Kidney tubule cell (primary cell): ENCODE measurements at regions not wholly inside any gene's neighbourhood (a gene's known extent, or its start where the extent isn't known, plus 50 kb on each side); places are given as distances from the start of the nearest gene placed in this dataset.
"Not testable (repeated sequence)": the region's sequence is repeated elsewhere in the genome, so short reads cannot be mapped to it uniquely, and the experiment has no call there.

Experiments used
- DNase-seq: peaks from one replicate; pipeline ENCODE4 v3.0.0-alpha.2; 2018; ENCODE audit warnings: low spot score

DNA sequence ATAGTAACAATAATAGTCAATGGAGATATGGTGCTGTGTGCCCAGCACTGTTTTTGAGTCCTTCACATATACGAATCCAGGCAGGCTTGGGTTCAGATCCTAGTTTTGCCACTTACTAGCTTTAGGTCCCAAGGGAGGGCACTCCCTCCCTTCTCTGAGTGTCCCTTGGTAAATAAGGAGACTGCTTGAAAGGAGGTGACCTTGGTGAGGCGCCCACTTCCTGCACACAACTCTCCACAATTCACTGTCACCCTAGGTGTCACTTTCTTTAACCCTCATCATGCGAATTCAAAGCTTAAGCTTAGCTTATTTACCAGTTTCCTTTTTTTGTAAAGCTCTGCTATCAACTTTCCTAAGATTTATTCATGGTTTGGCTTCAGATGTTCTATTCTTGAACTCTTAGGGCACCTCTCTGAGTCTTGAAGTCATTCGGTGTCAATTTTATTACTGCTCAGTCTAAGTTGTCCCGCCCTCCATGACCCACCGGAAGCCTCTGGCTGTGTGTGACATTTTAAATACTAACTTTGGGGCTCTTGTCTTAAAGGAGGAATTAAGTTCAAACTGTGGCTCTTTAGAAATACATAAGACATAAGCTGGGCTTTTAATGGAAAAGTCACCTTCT is 170.7 kb upstream of the ZNF618 start:
- DNase-seq: no peak

DNA sequence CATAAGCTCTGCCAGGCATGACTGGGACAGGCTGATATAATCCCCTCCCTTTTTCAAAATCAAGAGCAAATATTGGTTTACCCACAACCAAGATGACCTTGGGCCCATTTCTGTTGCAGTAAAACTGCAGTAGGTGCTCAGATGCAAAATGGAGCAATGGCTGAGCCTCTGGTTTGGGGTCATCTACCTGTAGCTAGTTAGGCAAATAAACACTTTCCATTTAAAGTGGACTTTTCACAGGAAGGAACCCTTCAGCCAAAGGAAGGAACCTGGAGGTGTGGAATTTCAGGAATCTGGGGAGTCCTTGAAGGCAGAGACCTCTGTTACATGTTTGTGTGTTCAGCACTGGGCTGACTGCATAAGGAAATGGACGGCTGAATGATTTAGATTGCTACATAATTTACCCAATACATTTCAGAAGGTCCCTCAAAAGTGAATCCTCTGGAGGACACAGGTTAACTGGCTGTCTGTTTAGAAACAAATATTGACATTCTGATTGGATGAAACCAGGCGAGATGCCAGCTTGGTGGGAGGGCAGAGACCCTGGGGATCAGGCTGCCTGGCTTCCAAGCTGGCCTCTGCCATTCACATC is 170.1 kb upstream of the ZNF618 start:
- DNase-seq: peak; percentile 71

DNA sequence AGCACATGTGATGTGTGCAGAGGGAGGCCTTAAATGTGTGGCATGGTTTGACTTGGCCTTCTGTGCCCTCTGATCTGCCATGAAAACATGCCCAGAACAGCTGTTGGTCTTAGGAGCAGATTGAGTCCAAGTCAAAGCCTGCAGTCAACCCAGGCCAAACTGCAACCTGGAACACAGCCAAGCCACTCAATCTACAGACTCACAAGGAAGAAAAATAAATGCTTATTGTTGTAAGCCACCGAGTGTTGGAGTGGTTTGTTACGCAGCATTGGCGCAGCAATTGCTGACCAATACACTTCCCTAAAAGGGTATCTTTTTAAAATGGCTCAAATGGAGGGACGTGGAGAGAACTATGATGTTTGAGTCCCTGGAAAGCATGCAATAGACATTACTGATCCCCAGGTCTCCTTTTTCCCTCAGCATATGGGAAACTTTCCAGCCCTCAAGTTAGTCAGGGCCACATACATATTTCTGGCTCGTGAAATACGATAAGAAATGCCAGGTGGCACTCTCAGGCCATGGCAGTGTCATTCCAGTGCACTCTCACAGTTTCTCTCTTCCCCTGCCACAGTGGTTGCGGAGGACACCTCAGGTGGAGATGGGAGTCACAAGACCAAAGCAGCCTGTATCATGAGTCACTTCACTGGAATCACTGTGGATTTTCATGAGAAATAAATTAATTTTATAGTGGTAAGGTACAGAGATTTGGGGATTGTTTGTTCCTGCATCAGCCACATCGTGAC is 168.0 kb upstream of the ZNF618 start:
- DNase-seq: peak; percentile 32

DNA sequence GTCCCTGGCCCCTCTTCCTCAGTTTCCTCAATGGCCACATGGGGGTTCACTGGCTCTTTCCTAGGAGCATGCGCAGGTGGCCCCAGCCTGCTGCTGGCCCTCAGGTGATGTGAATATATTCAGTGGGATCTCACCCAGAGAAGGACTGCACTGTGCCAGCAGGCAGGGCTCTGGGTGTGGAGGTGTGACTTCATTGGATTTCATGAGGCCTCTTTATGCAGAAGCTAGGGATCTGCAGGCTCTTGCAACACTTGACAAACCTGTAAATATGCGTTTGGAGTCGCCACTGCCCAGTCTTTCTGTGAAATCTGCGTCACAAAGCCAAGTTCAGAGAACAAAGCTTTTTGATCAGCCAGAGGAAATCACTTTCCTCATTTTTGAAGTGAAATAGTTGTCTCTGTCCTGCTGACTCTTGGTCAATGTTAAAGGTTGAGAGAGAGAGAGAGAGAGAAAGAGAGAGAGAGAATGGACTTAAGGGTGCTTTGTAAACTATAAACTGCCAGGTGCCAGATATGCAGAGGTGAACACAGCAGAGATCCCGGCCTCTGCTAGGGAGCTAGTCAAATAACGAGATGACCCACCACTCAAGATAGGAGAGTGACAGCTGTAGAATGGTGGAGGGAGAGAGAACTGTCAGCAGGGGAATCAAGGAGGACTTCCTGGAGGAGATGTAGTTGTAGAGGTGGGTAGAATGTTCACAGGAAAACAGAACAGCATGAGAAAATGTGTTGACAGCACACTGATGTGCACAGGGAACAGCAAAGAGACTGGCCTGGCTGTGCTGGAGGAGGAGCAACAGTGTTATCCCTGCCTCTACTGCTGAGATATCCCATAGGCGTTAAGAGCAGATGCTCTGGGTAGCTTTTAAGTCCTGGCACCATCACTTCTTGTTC is 167.0 kb upstream of the ZNF618 start:
- DNase-seq: peak; percentile 5

DNA sequence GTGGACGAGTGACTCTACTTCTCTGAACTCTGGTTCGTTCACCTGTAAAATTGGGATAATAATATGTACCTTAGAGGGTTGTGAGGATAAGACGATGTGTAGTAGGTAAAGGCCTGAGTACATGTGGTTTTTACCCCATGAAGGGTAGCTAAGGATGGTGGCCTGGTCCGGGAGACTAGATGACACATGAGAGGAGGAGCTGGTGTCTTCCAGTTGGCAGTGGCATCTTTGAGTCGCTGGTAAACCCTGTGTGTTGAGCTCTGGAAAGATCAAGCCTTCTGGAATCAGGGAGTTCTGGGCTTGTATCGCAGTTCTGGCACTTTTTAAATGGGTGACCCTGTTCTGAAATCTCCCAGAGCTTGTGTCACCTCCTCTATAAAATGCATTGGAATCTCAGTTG is 166.4 kb upstream of the ZNF618 start:
- no peak for DNase-seq

DNA sequence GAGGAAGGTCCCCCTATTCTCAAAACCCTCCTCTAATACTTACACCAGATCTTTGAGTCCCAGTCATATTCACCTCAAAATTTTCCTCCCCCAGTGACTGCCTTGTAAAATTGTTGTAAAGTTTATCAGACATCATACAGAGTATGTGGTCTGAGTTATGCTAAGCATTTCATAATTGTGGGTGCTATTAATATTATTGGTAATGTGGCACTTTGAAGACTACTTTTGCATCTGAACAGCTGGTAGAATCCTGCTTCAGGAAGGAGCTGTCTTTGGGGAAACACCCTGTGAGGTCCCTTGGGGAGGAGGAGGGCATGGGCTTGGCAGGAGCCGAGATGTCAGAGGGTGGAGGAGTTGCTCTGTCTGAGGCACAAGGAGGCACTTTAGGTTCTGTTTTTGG is 164.9 kb upstream of the ZNF618 start:
- no peak for DNase-seq

DNA sequence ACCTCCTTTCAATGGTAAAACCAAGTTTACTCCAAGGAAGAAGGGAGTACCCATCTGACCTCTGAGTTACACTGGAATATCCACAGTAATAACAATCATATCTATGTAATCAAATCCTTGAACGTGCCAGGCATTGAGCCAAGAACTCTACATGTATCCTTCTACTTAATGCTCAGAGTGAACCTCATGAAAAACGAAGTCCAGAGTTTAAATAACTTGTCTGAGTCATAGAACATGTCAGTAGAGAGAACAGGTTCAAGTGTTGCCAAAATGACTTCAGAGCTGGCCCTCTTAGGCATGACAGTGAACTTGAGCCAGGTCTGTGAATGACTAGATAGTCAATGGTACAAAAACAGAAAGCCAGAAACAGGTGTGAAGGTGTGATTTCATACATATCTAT is 164.1 kb upstream of the ZNF618 start:
- DNase-seq: peak; percentile 32

DNA sequence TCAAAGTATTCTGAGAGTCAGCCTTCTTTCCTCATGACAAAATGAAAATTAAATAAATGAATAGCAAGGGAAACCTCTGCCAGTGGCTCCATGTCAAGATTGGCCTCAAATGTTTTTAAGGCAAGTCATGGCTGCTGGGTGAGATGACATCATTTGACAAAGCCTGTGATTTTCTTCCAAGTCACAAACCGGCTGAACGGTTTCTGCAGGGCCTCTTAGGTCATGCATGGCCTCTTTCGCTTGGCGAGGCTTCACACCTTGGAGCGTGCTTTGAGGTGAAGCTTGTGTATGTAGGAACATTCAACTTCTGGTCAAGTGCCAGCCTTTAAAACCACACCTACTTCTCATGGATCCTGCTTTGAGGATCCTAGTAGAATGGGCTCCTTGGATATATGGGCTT is 161.0 kb upstream of the ZNF618 start:
- peak; percentile 95 for DNase-seq

DNA sequence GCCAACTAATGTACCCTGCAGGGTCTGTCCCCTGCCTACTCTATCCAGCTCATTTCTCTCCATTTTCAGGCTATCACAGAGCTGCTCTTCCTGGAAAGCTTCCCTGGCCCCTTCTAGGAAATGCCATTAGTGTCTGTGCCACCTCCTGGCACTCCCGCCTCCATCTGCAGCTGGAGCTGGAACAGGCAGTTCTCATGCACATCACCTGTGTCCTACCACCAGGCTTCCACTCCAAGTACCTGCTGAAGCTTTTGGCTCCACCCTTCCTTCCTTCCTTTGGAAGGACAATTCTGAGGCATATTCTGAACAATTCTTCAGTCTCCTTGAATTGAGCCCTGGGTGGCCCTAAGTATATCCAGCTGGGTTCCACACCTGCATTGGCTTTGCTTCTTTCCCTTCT is 156.2 kb upstream of the ZNF618 start:
- DNase-seq: no peak

DNA sequence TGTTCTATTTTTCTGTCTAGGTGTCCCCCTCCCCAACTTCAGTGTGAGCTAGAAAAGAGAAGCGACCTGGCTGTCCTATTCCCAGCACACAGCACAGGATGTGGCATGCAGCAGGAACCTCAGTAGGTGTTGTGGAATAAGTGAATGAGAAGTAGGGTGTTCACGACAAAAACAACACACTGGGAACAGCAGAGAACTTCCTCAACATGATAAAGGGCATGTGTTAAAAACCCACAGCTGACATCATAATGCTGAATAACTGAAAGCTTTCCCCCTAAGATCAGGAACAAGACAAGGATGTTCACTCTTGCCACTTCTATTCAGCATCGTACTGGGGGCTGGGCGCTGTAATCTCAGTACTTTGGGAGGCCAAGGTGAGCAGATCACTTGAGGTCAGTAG is 155.6 kb upstream of the ZNF618 start:
- DNase-seq: no peak

DNA sequence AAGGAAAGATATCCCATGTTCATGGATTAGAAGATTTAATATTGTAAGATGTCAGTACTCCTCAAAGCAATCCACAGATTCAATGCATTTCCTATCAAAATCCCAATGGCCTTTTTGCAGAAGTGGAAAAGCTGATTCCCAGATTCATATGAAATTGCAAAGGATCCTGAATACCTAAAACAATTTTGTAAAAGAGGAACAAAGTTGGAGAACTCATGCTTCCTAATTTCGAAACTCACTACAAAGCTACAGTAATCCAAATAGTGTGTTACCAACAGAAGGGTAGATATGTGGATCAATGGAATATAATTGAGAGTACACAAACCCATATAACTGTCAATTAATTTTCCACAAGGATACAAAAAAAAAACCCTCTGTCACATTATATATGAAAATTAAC is 154.3 kb upstream of the ZNF618 start:
- no peak for DNase-seq

DNA sequence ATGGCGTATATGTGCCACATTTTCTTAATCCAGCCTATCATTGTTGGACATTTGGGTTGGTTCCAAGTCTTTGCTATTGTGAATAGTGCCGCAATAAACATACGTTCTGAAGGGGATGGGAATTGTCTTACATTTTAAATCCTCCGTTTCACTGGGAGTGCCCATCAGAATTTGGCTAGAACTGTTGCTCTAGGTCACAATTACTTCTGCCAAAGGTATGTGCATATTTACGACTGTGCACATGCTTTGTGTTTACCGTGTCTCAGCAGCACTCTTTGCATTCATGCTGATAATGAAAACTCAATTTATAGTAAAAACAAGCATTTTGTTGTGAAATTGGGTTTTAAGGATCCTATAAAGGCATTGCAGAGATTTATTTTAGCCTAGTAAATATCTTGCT is 151.9 kb upstream of the ZNF618 start:
- no peak for DNase-seq

DNA sequence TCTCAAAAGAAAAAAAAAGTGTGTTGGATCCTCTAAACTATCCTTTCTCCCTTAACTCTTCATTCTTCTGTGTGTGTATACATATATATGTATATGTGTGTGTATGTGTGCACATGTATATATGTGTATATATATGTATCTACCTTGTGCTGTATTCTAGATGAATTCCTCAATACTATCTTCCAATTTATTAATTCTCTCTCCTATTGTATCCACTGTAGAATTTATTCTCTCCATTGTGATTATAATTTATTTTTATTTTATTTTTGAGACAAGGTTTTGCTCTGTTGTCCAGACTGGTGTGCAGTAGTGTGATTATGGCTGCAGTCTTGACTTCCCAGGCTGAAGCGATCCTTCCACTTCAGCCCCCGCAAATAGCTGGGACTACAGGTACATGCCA is 147.1 kb upstream of the ZNF618 start:
- DNase-seq: no peak

DNA sequence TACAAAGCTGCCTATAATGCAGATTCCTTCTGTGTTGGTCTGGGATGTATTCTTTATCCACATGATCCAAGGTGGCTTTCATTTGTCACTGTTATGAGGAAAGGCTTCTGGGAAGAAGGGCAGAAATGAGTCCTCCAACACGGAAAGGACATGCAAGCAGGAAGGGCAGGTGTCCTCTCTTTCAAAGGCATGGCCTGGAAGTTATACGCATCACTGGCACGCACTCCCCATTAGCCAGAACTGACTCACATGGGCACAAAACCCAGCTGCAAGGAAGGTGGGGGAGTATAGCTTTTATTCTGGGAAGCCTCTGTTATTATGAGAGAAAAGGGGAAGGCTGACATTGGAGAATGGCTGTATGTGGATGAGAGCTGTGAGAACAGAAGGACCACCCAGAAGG is 141.3 kb upstream of the ZNF618 start:
- peak; percentile 52 for DNase-seq

DNA sequence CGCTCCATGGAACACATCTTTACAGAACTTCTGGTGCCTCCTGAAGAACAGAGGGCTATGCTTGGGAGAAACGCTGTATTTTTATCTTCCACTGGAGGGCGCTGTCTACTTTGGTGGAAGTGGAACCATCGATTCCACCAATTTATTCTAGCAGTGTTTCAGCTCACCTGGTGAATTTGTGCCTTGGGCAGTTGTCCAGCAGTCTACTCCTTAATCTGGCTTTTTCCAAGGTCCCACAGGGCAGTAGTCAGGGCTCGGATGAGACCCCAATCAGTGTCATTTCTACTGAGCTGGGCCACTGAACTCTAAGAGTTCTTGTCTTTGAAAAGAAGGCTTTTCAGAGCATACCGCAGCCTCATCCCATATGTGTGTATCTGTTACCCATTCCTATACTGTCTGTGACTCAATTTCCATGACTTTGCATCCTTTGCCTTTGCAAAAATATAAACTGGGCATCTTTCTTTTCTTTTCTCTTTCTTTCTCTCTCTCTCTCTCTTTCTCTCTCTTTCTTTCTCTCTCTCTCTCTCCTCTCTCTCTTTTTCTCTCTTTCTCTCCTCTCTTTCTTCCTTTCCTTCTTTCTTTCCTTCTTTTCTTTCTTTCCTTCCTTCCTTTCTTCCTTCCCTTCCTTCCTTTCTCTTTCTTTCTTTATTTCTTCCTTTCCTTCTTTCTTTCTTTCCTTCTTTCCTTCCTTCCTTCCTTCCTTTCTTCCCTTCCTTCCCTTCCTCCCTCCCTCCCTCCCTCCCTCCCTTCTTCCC is 138.4 kb upstream of the ZNF618 start:
- DNase-seq: peak; percentile 57

DNA sequence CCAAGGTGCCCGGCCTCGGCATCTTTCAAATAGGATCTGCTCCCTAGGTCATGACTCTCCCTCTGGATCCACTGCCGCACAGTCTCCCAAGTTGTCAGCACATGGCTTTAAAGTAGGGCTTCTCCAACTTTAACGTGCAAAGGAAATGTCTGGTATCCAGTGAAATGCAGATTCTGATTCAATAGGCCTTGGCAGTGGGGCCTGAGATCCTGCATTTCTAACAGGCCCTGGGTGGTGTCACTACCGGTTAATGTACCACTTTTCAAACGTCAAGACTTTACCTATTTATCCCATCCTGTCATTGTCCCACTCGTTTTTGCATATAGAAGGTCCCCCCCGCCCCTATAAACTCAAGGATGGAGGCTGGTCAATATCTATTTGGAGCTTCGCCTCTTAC is 137.6 kb upstream of the ZNF618 start:
- DNase-seq: no peak

DNA sequence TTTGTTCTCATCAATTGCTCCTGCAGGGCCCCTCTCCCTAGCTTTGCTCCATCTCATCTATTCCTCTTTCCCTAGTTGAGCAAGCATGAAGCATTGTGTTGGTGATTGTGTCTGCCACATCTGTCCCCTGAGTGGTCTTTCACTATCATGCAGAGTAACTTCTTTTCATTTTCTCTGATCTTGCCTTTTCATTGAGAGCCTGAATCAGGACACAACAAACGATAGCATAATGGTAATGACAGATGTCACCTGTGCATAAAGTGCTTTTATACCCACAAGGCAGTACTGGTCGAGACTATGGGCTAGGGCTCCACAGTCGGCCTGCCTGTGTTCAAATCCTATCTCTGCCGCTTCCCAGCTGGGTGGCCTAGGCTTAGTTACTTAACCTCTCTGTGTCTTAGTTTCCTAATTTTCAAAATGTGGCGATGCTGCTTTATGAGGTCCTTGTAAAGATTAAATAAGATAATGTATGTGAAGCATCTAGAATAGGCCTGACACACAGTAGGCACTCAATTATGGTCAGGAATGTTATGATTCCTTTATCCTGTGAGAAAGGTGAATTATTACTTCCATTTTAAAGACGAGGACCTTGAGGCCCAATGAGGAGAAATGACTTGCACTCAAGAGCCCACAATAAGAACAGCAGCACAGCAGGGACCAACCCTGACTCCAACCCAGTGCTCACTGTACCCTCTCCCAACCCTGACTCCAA is 137.1 kb upstream of the ZNF618 start:
- no peak for DNase-seq

DNA sequence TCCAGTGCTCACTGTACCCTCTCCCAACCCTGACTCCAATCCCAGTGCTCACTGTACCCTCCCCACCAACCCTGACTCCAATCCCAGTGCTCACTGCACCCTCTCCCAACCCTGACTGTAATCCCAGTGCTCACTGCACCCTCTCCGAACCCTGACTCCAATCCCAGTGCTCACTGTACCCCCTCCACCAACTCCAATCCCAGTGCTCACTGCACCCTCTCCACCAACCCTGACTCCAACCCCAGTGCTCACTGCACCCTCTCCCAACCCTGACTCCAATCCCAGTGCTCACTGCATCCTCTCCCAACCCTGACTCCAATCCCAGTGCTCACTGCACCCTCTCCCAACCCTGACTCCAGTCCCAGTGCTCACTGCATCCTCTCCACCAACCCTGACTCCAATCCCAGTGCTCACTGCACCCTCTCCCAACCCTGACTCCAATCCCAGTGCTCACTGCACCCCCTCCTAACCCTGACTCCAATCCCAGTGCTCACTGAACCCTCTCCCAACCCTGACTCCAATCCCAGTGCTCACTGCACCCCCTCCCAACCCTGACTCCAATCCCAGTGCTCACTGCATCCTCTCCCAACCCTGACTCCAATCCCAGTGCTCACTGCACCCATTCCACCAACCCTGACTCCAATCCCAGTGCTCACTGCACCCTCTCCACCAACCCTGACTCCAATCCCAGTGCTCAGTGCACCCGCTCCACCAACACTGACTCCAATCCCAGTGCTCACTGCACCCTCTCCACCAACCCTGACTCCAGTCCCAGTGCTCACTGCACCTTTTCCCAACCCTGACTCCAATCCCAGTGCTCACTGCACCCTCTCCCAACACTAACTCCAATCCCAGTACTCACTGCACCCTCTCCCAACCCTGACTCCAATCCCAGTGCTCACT is 136.3 kb upstream of the ZNF618 start:
- not testable (repeated sequence) for DNase-seq

DNA sequence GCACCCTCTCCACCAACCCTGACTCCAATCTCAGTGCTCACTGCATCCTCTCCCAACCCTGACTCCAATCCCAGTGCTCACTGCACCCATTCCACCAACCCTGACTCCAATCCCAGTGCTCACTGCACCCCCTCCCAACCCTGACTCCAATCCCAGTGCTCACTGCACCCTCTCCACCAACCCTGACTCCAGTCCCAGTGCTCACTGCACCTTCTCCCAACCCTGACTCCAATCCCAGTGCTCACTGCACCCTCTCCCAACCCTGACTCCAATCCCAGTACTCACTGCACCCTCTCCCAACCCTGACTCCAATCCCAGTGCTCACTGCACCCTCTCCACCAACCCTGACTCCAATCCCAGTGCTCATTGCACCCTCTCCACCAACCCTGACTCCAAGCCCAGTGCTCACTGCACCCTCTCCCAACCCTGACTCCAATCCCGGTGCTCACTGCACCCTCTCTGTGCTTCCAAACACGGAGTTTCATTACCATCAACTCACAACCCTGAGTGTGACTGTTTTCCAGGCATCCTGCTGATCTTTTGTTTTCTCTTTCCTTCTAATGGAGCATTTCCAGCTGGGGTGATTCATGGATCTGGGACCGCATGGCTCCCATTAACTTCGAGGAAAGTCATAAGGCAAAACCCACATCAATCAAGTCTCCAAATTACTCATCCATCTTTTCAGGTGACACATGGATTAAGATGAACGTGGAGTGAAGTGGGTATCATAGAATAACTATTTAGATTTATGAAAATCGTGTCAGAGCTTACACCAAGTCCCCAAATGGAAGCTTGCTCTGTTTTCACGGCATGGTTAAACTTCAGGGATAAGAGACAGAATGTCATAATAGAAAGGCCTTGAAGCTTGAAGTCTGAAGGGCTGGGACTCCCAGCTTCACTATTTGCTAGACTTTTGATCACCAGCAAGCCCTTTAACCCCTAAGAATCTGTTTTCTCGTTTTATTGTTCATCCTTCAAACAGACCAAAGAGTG is 135.3 kb upstream of the ZNF618 start:
- peak; percentile 86 for DNase-seq
